H9 (cell line): ENCODE measurements at regions not wholly inside any gene's neighbourhood (a gene's known extent, or its start where the extent isn't known, plus 50 kb on each side); places are given as distances from the start of the nearest gene placed in this dataset.

Experiments used
- DNase-seq: peaks from one replicate; pipeline ENCODE4 v3.0.0-alpha.2; 2017
- H2AFZ ChIP-seq: one replicate; pipeline ENCODE4 v1.6.1; 2013; ENCODE audit warnings: mild to moderate bottlenecking, low read length, control low read depth, moderate library complexity
- H2AK5ac ChIP-seq: 2 replicates; pipeline ENCODE4 v1.6.1; 2013; ENCODE audit warnings: low read length, control low read depth, mixed read lengths; ENCODE audit not compliant: insufficient read length
- H2BK120ac ChIP-seq: one replicate; pipeline ENCODE4 v1.6.1; 2013; ENCODE audit warnings: low read depth, mild to moderate bottlenecking, low read length, control low read depth, inconsistent platforms; ENCODE audit not compliant: poor library complexity, severe bottlenecking
- H2BK12ac ChIP-seq: 2 replicates; pipeline ENCODE4 v1.6.1; 2013; ENCODE audit warnings: low read length, control low read depth, mixed read lengths, low read depth; ENCODE audit not compliant: insufficient read length
- H2BK15ac ChIP-seq: 2 replicates; pipeline ENCODE4 v1.6.1; 2013; ENCODE audit warnings: low read depth, low read length, control low read depth
- H2BK20ac ChIP-seq: one replicate; pipeline ENCODE4 v1.6.1; 2013; ENCODE audit warnings: low read depth, mild to moderate bottlenecking, low read length, control low read depth, inconsistent platforms; ENCODE audit not compliant: poor library complexity, severe bottlenecking
- H2BK5ac ChIP-seq: 2 replicates; pipeline ENCODE4 v1.6.1; 2013; ENCODE audit warnings: low read length, control low read depth, mixed read lengths; ENCODE audit not compliant: insufficient read length
- H3K14ac ChIP-seq: 2 replicates; pipeline ENCODE4 v1.6.1; 2013; ENCODE audit warnings: low read length, control low read depth; ENCODE audit not compliant: insufficient read depth
- H3K18ac ChIP-seq: 2 replicates; pipeline ENCODE4 v1.6.1; 2013; ENCODE audit warnings: low read depth, mild to moderate bottlenecking, mixed read lengths, low read length, control low read depth; ENCODE audit not compliant: insufficient read length
- H3K23ac ChIP-seq: 2 replicates; pipeline ENCODE4 v1.6.1; 2013; ENCODE audit warnings: low read length, control low read depth, mixed read lengths, low read depth; ENCODE audit not compliant: insufficient read length
- H3K23me2 ChIP-seq: 2 replicates; pipeline ENCODE4 v1.6.1; 2013; ENCODE audit warnings: low read depth, mild to moderate bottlenecking, mixed read lengths, low read length, control low read depth; ENCODE audit not compliant: insufficient read length, poor library complexity, severe bottlenecking
- H3K27ac ChIP-seq: 2 replicates; pipeline ENCODE4 v1.5.1; 2013; ENCODE audit warnings: low read length, control low read depth, mixed read lengths, low read depth; ENCODE audit not compliant: insufficient read length
- H3K27me3 ChIP-seq: 2 replicates; pipeline ENCODE4 v1.6.1; 2013; ENCODE audit warnings: low read length, control low read depth, inconsistent platforms; ENCODE audit not compliant: insufficient read depth
- H3K4ac ChIP-seq: 2 replicates; pipeline ENCODE4 v1.6.1; 2013; ENCODE audit warnings: low read depth, mild to moderate bottlenecking, control low read depth, inconsistent platforms, low read length, moderate library complexity
- H3K4me1 ChIP-seq: 2 replicates; pipeline ENCODE4 v1.6.1; 2013; ENCODE audit warnings: low read length, control low read depth, inconsistent platforms; ENCODE audit not compliant: insufficient read depth
- H3K4me2 ChIP-seq: 2 replicates; pipeline ENCODE4 v1.6.1; 2013; ENCODE audit warnings: low read length, control low read depth, mixed read lengths; ENCODE audit not compliant: insufficient read length, insufficient read depth
- H3K56ac ChIP-seq: 2 replicates; pipeline ENCODE4 v1.6.1; 2013; ENCODE audit warnings: low read depth, mild to moderate bottlenecking, mixed read lengths, low read length, control low read depth; ENCODE audit not compliant: insufficient read length
- H3K79me1 ChIP-seq: 2 replicates; pipeline ENCODE4 v1.6.1; 2013; ENCODE audit warnings: low read depth, mild to moderate bottlenecking, moderate library complexity, low read length, control low read depth, inconsistent platforms; ENCODE audit not compliant: insufficient read depth, poor library complexity, severe bottlenecking
- H3K79me2 ChIP-seq: 2 replicates; pipeline ENCODE4 v1.6.1; 2013; ENCODE audit warnings: low read length, control low read depth, inconsistent platforms; ENCODE audit not compliant: insufficient read depth
- H3K9ac ChIP-seq: 2 replicates; pipeline ENCODE4 v1.6.1; 2013; ENCODE audit warnings: low read length, control low read depth, mixed read lengths; ENCODE audit not compliant: insufficient read length; ENCODE audit errors: extremely low read depth
- H3K9me3 ChIP-seq: one replicate; pipeline ENCODE4 v1.6.1; 2013; ENCODE audit warnings: low read depth, low read length, inconsistent platforms; ENCODE audit not compliant: control insufficient read depth
- H3T11ph ChIP-seq: one replicate; pipeline ENCODE4 v1.6.1; 2013; ENCODE audit warnings: mild to moderate bottlenecking, low read length, control low read depth, inconsistent platforms
- H4K20me1 ChIP-seq: one replicate; pipeline ENCODE4 v1.6.1; 2013; ENCODE audit not compliant: control insufficient read depth, insufficient read length, insufficient read depth
- H4K5ac ChIP-seq: 2 replicates; pipeline ENCODE4 v1.6.1; 2013; ENCODE audit warnings: low read depth, mild to moderate bottlenecking, mixed read lengths, low read length, control low read depth; ENCODE audit not compliant: insufficient read length
- H4K8ac ChIP-seq: replicated peaks from 2 replicates; pipeline ENCODE4 v1.6.1; 2013; ENCODE audit warnings: low read length, control low read depth, mixed read lengths, low read depth; ENCODE audit not compliant: insufficient read length
- H4K91ac ChIP-seq: 2 replicates; pipeline ENCODE4 v1.6.1; 2013; ENCODE audit warnings: low read depth, mild to moderate bottlenecking, moderate library complexity, mixed read lengths, low read length, control low read depth; ENCODE audit not compliant: insufficient read length
- H3K27ac Mint-ChIP-seq, 3 experiments: 2 replicates in 2 of 3; 3 replicates in 1 of 3; pipeline ENCODE4 v1.8.0; 2020 to 2021; ENCODE audit warnings: mixed read lengths in 3 of 3, mild to moderate bottlenecking in 1 of 3, moderate library complexity in 1 of 3
- H3K27me3 Mint-ChIP-seq: 2 replicates; pipeline ENCODE4 v1.8.0; 2021; ENCODE audit warnings: low read depth, mild to moderate bottlenecking, moderate library complexity, mixed read lengths
- H3K36me3 Mint-ChIP-seq, 3 experiments: 2 replicates in 2 of 3; 3 replicates in 1 of 3; pipeline ENCODE4 v1.8.0; 2020 to 2021; ENCODE audit warnings: low read depth in 3 of 3, mixed read lengths in 3 of 3; ENCODE audit not compliant: insufficient read depth in 1 of 3
- H3K4me1 Mint-ChIP-seq, 2 experiments: 2 replicates each; pipeline ENCODE4 v1.8.0; 2020; ENCODE audit warnings: mixed read lengths in 2 of 2
- H3K4me3 Mint-ChIP-seq, 2 experiments: 2 replicates in 1 of 2; 3 replicates in 1 of 2; pipeline ENCODE4 v1.8.0; 2020 to 2021; ENCODE audit warnings: mild to moderate bottlenecking in 2 of 2, mixed read lengths in 2 of 2, moderate library complexity in 1 of 2
- H3K9me3 Mint-ChIP-seq, 2 experiments: 2 replicates in 1 of 2; 3 replicates in 1 of 2; pipeline ENCODE4 v1.8.0; 2020; ENCODE audit warnings: mild to moderate bottlenecking in 2 of 2, mixed read lengths in 2 of 2, moderate library complexity in 1 of 2
- WGBS: extraction: QIAGEN DNeasy Blood & Tissue Kit; methylation state at CpG from one replicate; pipeline ENCODE4 v1.1.7; 2013; ENCODE audit warnings: missing lambda C conversion rate, low lambda C conversion rate, mixed read lengths; ENCODE audit not compliant: insufficient read length; ENCODE audit errors: extremely low coverage; 5-methylcytosine and 5-hydroxymethylcytosine counted together
- TF ChIP-seq, protein P1 (sequence below): fragments of 200-600 bp; sonication (generic); conservative IDR thresholded peaks from 3 replicates; pipeline ENCODE4 v1.8.0; 2021; ENCODE audit warnings: antibody characterized with exemption, mild to moderate bottlenecking

GRCh38 chr2:125652280-125652679 is 1003.7 kb upstream of the GYPC start:
- Histone ChIP-seq H3K4me1 (no peaks in the 10 kb centered on the region; the same call in 1 of the 2 replicates), H2BK120ac (no peak overlapping the region), H3K4me2 (no peak overlapping the region), H3K79me1 (no peaks in the 10 kb centered on the region), H3K9ac (no peak overlapping the region), H3K23me2 (no peaks in the 10 kb centered on the region), H3K14ac (no peak overlapping the region), H3K79me2 (no peaks in the 10 kb centered on the region), H3K23ac (no peak overlapping the region), H3K27ac (no peak overlapping the region), H2AK5ac (no peak overlapping the region), H4K20me1 (no peaks in the 10 kb centered on the region), H2BK12ac (no peak overlapping the region), H3K9me3 (no peaks in the 10 kb centered on the region), H2BK5ac (no peak overlapping the region), H2AFZ (no peak overlapping the region), H3K18ac (no peak overlapping the region), H3K4ac (no peak overlapping the region), H3T11ph (no peak overlapping the region), H4K5ac (no peak overlapping the region), H4K8ac (no peak overlapping the region), H2BK20ac (no peak overlapping the region), H4K91ac (no peak overlapping the region), H3K56ac (no peak overlapping the region), H2BK15ac (no peak overlapping the region), H3K27me3 (no peaks in the 10 kb centered on the region)
- TF ChIP-seq, protein P1, sequence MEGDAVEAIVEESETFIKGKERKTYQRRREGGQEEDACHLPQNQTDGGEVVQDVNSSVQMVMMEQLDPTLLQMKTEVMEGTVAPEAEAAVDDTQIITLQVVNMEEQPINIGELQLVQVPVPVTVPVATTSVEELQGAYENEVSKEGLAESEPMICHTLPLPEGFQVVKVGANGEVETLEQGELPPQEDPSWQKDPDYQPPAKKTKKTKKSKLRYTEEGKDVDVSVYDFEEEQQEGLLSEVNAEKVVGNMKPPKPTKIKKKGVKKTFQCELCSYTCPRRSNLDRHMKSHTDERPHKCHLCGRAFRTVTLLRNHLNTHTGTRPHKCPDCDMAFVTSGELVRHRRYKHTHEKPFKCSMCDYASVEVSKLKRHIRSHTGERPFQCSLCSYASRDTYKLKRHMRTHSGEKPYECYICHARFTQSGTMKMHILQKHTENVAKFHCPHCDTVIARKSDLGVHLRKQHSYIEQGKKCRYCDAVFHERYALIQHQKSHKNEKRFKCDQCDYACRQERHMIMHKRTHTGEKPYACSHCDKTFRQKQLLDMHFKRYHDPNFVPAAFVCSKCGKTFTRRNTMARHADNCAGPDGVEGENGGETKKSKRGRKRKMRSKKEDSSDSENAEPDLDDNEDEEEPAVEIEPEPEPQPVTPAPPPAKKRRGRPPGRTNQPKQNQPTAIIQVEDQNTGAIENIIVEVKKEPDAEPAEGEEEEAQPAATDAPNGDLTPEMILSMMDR = no peak
- WGBS = no CpG with 5 or more reads among the region's 3 CpGs
- no peaks in the 10 kb centered on the region for H3K27me3 Mint-ChIP-seq
- no peak for DNase-seq
- no peak overlapping the region for H3K4me3 Mint-ChIP-seq
- no peaks in the 10 kb centered on the region for H3K36me3 Mint-ChIP-seq
- peaks cover 0 to 3% of the 10 kb centered on the region in 2 experiments; a peak in 1 of 5 replicates for H3K9me3 Mint-ChIP-seq
- no peak overlapping the region for H3K27ac Mint-ChIP-seq
- peaks cover 4 to 9% of the 10 kb centered on the region in 2 experiments for H3K4me1 Mint-ChIP-seq
